ENCODE measurements at regions not wholly inside any gene's neighbourhood (a gene's known extent, or its start where the extent isn't known, plus 50 kb on each side); places are given as distances from the start of the nearest gene placed in this dataset.
A peak's percentile ranks its signal among the peaks of the same experiment; 100 is the strongest.

- Histone ChIP-seq H3K14ac (ENCODE audit: low read length) (no peak overlapping the region), H3K9me3 (ENCODE audit: insufficient read depth, low read depth, low read length) (no peaks in the 10 kb centered on the region), H3K18ac (ENCODE audit: low read length) (no peak overlapping the region), H3K4me3 (ENCODE audit: low read depth, low read length) (no peak overlapping the region), H3K79me1 (ENCODE audit: low read length) (no peaks in the 10 kb centered on the region), H4K12ac (ENCODE audit: low read depth, low read length) (no peak overlapping the region), H2BK5ac (ENCODE audit: low read depth, low read length, poor library complexity) (no peak overlapping the region), H2BK12ac (ENCODE audit: low read length) (no peak overlapping the region), H3K23ac (ENCODE audit: low read length) (no peak overlapping the region), H3K4me2 (ENCODE audit: low read length) (no peak overlapping the region), H3K79me2 (ENCODE audit: control insufficient read depth, insufficient read depth, low read length, poor library complexity) (no peaks in the 10 kb centered on the region), H2AK5ac (ENCODE audit: low read length) (no peak overlapping the region), H3K36me3 (ENCODE audit: control insufficient read depth in 1 of 2, insufficient read depth in 2 of 2, low read length in 2 of 2) (no peaks in the 10 kb centered on the region), H2AFZ (ENCODE audit: insufficient read depth, low read length, poor library complexity) (no peak overlapping the region), H3K4me1 (ENCODE audit: control insufficient read depth in 1 of 2, insufficient read depth in 2 of 2, low read length in 2 of 2) (no peaks in the 10 kb centered on the region), H4K8ac (ENCODE audit: low read depth, low read length) (no peak overlapping the region), H3K9ac (ENCODE audit: low read length) (no peak overlapping the region), H3K27me3 (ENCODE audit: insufficient read depth, low read length) (no peaks in the 10 kb centered on the region), H4K91ac (ENCODE audit: low read depth, low read length) (no peak overlapping the region), H2BK120ac (ENCODE audit: insufficient read depth, low read length, poor library complexity) (no peak overlapping the region), H3K27ac (ENCODE audit: low read depth, low read length) (no peak overlapping the region), H3K4ac (ENCODE audit: low read depth, low read length) (no peak overlapping the region)
- no peak for DNase-seq
- WGBS (ENCODE audit: extremely low coverage, insufficient coverage, insufficient read length), result no CpG with 5 or more reads among the region's 5 CpGs
These were observed 276.5 kb upstream of the MC4R start for GRCh38 chr18:60649107-60649506.

GRCh38 chr18:60649842-60650536 lies 277.4 kb upstream of the MC4R start:
- Histone ChIP-seq H3K9me3 (ENCODE audit: insufficient read depth, low read depth, low read length) (no peaks in the 10 kb centered on the region), H3K4ac (ENCODE audit: low read depth, low read length) (no peak overlapping the region), H3K27ac (ENCODE audit: low read depth, low read length) (no peak overlapping the region), H3K4me1 (ENCODE audit: control insufficient read depth in 1 of 2, insufficient read depth in 2 of 2, low read length in 2 of 2) (no peaks in the 10 kb centered on the region), H4K8ac (ENCODE audit: low read depth, low read length) (no peak overlapping the region), H4K91ac (ENCODE audit: low read depth, low read length) (no peak overlapping the region), H2AFZ (ENCODE audit: insufficient read depth, low read length, poor library complexity) (no peak overlapping the region), H3K36me3 (ENCODE audit: control insufficient read depth in 1 of 2, insufficient read depth in 2 of 2, low read length in 2 of 2) (no peaks in the 10 kb centered on the region), H3K79me2 (ENCODE audit: control insufficient read depth, insufficient read depth, low read length, poor library complexity) (no peaks in the 10 kb centered on the region), H2BK12ac (ENCODE audit: low read length) (no peak overlapping the region), H3K14ac (ENCODE audit: low read length) (no peak overlapping the region), H2BK120ac (ENCODE audit: insufficient read depth, low read length, poor library complexity) (no peak overlapping the region), H3K79me1 (ENCODE audit: low read length) (no peaks in the 10 kb centered on the region), H2AK5ac (ENCODE audit: low read length) (no peak overlapping the region), H3K9ac (ENCODE audit: low read length) (no peak overlapping the region), H3K4me3 (ENCODE audit: low read depth, low read length) (no peak overlapping the region), H3K27me3 (ENCODE audit: insufficient read depth, low read length) (no peaks in the 10 kb centered on the region), H3K4me2 (ENCODE audit: low read length) (no peak overlapping the region), H4K12ac (ENCODE audit: low read depth, low read length) (no peak overlapping the region), H3K23ac (ENCODE audit: low read length) (no peak overlapping the region), H2BK5ac (ENCODE audit: low read depth, low read length, poor library complexity) (no peak overlapping the region), H3K18ac (ENCODE audit: low read length) (no peak overlapping the region)
- no peak for DNase-seq
- no CpG with 5 or more reads among the region's 3 CpGs for WGBS (ENCODE audit: extremely low coverage, insufficient coverage, insufficient read length)

GRCh38 chr18:60654298-60654697 lies 281.7 kb upstream of the MC4R start:
- no peak overlapping the region for H4K91ac ChIP-seq (ENCODE audit: low read depth, low read length)
- no peaks in the 10 kb centered on the region for H3K79me1 ChIP-seq (ENCODE audit: low read length)
- H3K79me2 ChIP-seq (ENCODE audit: control insufficient read depth, insufficient read depth, low read length, poor library complexity), result no peaks in the 10 kb centered on the region
- no peak overlapping the region for H3K18ac ChIP-seq (ENCODE audit: low read length)
- H3K23ac ChIP-seq (ENCODE audit: low read length), result no peak overlapping the region
- no peak overlapping the region for H3K4me3 ChIP-seq (ENCODE audit: low read depth, low read length)
- WGBS (ENCODE audit: extremely low coverage, insufficient coverage, insufficient read length), result no CpG with 5 or more reads among the region's 2 CpGs
- no peak overlapping the region for H3K4ac ChIP-seq (ENCODE audit: low read depth, low read length)
- H3K9me3 ChIP-seq (ENCODE audit: insufficient read depth, low read depth, low read length), result no peaks in the 10 kb centered on the region
- H2AFZ ChIP-seq (ENCODE audit: insufficient read depth, low read length, poor library complexity), result no peak overlapping the region
- no peak overlapping the region for H2BK5ac ChIP-seq (ENCODE audit: low read depth, low read length, poor library complexity)
- no peak overlapping the region for H3K27ac ChIP-seq (ENCODE audit: low read depth, low read length)
- H2BK12ac ChIP-seq (ENCODE audit: low read length), result no peak overlapping the region
- H2AK5ac ChIP-seq (ENCODE audit: low read length), result no peak overlapping the region
- no peak overlapping the region for H4K12ac ChIP-seq (ENCODE audit: low read depth, low read length)
- no peak overlapping the region for H3K14ac ChIP-seq (ENCODE audit: low read length)
- no peak overlapping the region for H4K8ac ChIP-seq (ENCODE audit: low read depth, low read length)
- no peak overlapping the region for H3K9ac ChIP-seq (ENCODE audit: low read length)
- no peaks in the 10 kb centered on the region for H3K36me3 ChIP-seq (ENCODE audit: control insufficient read depth in 1 of 2, insufficient read depth in 2 of 2, low read length in 2 of 2)
- H3K27me3 ChIP-seq (ENCODE audit: insufficient read depth, low read length), result no peaks in the 10 kb centered on the region
- H3K4me1 ChIP-seq (ENCODE audit: control insufficient read depth in 1 of 2, insufficient read depth in 2 of 2, low read length in 2 of 2), result no peaks in the 10 kb centered on the region
- H2BK120ac ChIP-seq (ENCODE audit: insufficient read depth, low read length, poor library complexity), result no peak overlapping the region
- no peak overlapping the region for H3K4me2 ChIP-seq (ENCODE audit: low read length)
- no peak for DNase-seq

DNA sequence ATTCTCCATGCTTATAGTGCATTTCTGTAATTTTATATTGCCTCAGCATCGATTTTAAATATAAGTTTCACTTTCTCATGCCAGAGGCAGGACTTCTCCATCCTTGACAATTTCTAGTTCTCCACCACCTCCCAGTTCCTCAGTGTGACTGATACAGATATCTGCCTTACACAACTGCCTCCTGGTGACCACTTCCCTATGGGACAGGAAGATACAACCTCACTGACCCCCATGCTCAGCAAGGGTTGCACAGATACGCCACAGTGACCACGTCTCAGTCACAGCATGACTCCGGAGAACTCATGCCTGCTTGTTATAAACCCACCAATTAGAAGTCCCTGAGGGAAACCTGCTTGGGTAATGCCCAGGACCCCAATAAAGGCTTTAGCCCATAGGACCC lies 284.0 kb upstream of the MC4R start:
- Histone ChIP-seq H3K4me1 (ENCODE audit: control insufficient read depth in 1 of 2, insufficient read depth in 2 of 2, low read length in 2 of 2) (no peaks in the 10 kb centered on the region), H3K4me2 (ENCODE audit: low read length) (no peak overlapping the region), H3K27me3 (ENCODE audit: insufficient read depth, low read length) (no peaks in the 10 kb centered on the region), H3K79me2 (ENCODE audit: control insufficient read depth, insufficient read depth, low read length, poor library complexity) (no peaks in the 10 kb centered on the region), H4K8ac (ENCODE audit: low read depth, low read length) (no peak overlapping the region), H2BK12ac (ENCODE audit: low read length) (no peak overlapping the region), H3K4me3 (ENCODE audit: low read depth, low read length) (no peak overlapping the region), H3K23ac (ENCODE audit: low read length) (no peak overlapping the region), H2AFZ (ENCODE audit: insufficient read depth, low read length, poor library complexity) (no peak overlapping the region), H2BK120ac (ENCODE audit: insufficient read depth, low read length, poor library complexity) (no peak overlapping the region), H3K36me3 (ENCODE audit: control insufficient read depth in 1 of 2, insufficient read depth in 2 of 2, low read length in 2 of 2) (no peaks in the 10 kb centered on the region), H4K91ac (ENCODE audit: low read depth, low read length) (no peak overlapping the region), H4K12ac (ENCODE audit: low read depth, low read length) (peak overlapping the region; percentile 62), H3K18ac (ENCODE audit: low read length) (no peak overlapping the region), H3K4ac (ENCODE audit: low read depth, low read length) (no peak overlapping the region), H3K9me3 (ENCODE audit: insufficient read depth, low read depth, low read length) (no peaks in the 10 kb centered on the region), H2AK5ac (ENCODE audit: low read length) (no peak overlapping the region), H3K9ac (ENCODE audit: low read length) (no peak overlapping the region), H2BK5ac (ENCODE audit: low read depth, low read length, poor library complexity) (no peak overlapping the region), H3K79me1 (ENCODE audit: low read length) (no peaks in the 10 kb centered on the region), H3K27ac (ENCODE audit: low read depth, low read length) (no peak overlapping the region), H3K14ac (ENCODE audit: low read length) (no peak overlapping the region)
- DNase-seq, result no peak
- WGBS (ENCODE audit: extremely low coverage, insufficient coverage, insufficient read length), result no CpG with 5 or more reads among the region's 4 CpGs
